GM21526 (cell line): ENCODE measurements at regions not wholly inside any gene's neighbourhood (a gene's known extent, or its start where the extent isn't known, plus 50 kb on each side); places are given as distances from the start of the nearest gene placed in this dataset.

Experiments used
- ATAC-seq: cut with Tn5 transposase; IDR thresholded peaks from one replicate; pipeline ENCODE4 v1.9.1; 2021; ENCODE audit warnings: moderate library complexity; ENCODE audit not compliant: unreplicated experiment, low FRiP score

DNA sequence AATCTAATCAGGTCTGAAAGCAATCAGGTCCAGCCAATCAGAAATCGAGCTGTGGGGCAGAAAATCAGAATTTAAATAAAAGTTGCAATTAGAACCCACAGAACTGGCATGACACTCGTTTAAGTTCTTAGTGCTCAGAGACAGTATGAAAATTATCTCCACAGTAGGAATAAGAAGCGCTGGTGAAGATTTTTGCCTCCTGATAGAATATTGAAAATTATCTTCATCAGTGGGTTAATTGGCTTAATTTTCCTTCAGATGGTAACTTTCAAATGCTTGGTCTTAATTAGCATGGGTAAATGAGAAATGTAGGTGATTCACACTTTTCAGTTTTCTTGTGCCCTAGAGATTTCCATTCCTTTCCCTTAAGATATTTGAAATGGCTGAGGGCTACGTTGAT, 109.1 kb upstream of the MDFIC2 start:
- ATAC-seq = no peak

DNA sequence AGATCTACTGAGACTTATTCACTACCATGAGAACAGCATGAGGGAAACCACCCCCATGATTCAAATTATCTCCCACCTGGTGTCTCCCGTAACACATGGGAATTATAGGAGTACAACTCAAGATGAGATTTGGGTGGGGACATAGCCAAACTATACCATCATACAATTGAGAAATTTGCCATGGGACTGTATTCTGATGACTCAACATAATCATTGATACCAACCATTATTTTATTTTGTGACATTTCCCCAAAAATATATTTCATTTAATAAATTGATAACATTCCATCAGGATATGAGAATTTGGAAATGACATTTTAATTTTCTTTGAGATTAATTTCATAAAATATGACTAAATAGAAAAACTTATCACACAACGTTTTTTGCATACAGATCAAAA, 96.6 kb upstream of the MDFIC2 start:
- no peak for ATAC-seq

DNA sequence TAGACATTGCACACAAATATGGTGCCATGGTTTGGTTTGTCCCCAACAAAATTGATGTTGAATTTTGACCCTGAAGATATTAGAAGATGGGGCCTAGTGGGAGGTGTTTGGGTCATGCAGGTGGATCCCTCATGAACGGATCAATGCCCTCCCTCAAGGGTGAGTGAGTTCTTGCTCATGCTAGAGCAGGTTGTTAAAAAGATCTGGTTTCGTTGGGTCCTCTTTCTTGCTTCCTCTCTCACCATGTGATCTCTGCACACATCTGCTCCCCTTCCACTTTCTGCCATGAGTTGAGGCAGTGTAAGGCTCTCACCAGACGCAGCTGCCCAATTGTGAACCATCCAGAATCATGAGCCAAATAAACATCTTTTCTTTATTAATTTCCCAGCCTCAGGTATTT, 87.8 kb upstream of the MDFIC2 start:
- ATAC-seq = peak; percentile 93

DNA sequence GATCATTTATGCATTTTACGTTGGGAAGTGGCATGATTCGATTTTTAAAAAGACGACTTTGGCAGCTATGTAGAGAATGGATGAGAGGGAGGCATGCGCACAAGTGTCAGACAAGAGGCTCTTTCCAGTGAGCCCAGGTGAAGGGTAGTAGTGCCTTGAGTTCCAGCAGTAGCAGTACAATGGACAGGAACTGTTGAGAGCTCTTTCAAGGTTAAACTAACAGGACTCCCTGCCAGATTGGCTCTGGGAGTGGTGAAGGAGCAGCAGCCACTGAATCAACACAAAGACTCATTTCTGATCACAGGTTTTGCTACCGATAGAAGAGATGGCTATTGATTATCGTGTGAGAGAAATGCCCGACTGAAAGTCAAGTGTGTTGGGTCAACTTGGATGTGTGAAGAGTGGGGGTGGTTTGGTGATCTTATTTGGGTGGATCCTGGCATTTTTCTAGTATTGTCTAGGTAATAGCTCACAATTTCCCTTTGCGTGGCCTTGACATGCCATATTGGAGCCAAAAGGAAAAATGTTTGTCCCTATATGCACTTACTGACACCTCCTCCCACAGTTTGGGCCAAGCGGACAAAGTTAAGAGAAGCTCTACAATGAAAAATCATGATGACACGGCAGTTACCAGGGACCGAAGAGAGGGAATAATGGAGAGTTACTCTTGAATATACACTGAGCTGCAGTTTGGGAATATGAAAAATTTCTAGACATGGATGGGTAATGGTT, 81.6 kb upstream of the MDFIC2 start:
- no peak for ATAC-seq

DNA sequence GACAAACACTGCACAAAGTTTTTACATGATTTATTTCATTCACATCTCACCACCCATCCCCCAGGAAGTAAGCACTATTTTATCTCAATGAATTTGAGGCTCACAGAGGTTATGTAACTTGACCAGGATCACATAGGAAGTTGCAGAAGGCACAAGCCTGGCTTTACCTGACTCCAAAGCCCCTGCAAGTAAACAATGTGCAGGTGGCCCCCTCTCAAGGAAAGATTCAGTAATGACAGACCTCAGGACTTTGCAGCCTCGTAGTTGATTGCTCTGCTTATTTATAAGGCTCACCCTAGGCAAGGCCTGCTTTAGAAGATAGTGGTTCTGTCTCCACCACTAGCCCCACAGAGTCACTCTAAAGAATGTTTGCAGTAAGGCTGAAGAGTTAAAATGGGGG, 79.8 kb upstream of the MDFIC2 start:
- no peak for ATAC-seq

DNA sequence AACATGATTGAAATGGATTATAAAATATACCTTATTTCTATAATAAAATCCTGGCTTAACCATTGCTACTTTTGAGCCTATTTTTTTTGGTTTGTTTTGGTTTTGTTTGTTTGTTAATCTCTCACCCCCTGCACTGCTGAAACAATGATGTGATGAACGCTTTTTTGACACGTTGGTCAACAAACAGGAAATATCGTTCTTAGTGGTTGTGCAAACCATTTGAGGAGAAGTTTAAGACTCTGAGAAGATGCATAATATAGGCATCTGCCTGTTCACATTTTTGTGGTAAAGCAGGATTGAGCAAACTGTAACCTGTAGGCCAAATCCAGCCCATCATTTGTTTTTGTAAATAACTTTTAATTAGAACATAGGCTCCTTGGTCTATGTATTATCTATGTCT, 75.5 kb upstream of the MDFIC2 start:
- no peak for ATAC-seq

DNA sequence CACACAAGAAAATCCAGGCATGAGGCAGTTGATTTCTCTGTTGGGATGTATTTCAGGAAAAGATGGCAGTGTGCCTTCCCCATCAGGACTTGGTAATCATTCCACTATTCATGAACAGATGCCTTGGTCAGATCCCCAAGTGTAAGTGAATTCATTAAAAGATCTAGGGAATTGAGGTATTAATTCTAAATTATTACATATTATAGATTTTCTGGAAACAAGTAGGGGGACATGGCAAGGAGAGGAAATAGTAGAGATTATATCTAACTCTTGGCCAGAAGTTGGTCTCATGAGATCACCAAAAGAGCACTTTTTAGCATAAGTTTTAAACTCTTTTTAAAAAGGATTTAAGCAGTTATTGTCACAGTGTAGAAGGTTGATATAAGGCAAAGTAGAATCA, 74.4 kb upstream of the MDFIC2 start:
- no peak for ATAC-seq

DNA sequence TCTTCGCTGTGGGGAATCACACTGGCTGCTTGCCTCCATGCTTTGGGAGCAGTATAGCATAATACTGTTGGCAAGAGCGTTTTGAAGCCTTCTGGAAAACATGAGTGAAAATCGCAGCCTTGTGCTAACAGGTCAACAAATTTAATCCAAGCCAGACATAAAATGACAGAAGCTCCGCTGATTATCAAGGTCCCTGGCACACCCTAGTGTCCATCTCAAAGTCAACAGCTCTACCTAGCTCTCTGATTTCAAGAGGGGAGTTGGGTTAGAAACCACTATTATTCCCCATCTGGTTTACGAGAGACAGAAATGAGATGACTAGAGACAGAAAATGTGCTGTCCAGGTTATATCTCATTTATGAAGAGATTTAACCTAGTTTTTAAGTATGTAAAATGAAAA, 73.6 kb upstream of the MDFIC2 start:
- ATAC-seq = no peak

DNA sequence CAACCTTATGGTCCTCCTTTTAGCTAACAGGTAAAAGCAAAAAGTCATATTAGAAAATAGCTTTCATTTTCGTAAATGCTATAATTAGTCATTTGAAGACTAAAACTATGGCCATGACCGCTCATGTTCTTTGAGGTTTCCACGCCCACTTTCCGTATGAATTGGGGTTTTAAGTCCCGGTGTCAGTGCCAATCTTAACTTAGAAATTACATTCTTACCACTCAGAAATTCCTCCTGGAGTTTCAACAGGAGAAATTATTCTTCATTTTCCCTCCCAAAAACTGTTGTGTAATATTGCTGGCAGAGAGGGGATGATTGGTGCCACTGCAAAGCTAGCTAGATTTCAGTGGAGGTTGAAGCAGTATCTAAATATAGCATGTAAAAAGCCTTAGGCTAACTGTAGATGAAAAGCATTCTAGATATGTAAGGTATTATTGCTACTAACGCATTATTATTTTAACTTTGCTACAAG, 71.0 kb upstream of the MDFIC2 start:
- peak; percentile 97 for ATAC-seq

DNA sequence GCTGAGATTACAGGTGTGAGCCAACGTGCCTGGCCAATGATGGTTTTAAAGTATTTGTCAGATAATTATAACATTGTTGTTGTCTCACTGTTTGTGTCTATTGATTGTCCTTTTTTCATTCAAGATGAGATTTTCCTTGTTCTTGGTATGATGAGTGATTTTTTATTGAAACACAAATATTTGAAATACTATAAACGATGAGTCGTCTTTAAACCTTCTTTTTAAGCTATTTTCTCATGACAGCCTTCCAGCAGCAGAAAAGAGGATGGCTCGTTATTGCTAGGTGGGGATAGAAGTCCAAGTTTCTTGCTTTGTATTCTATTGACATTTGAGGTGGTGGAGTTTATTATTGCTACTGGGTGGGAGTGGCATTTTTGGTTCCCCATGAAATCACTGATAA, 61.7 kb upstream of the MDFIC2 start:
- ATAC-seq = no peak
